GM21423 (cell line): ENCODE measurements at regions not wholly inside any gene's neighbourhood (a gene's known extent, or its start where the extent isn't known, plus 50 kb on each side); places are given as distances from the start of the nearest gene placed in this dataset.
"Not testable (repeated sequence)": the region's sequence is repeated elsewhere in the genome, so short reads cannot be mapped to it uniquely, and the experiment has no call there.

Source experiments
- ATAC-seq: cut with Tn5 transposase; IDR thresholded peaks from one replicate; pipeline ENCODE4 v1.9.1; 2021; ENCODE audit warnings: mild to moderate bottlenecking, moderate library complexity; ENCODE audit not compliant: unreplicated experiment

DNA sequence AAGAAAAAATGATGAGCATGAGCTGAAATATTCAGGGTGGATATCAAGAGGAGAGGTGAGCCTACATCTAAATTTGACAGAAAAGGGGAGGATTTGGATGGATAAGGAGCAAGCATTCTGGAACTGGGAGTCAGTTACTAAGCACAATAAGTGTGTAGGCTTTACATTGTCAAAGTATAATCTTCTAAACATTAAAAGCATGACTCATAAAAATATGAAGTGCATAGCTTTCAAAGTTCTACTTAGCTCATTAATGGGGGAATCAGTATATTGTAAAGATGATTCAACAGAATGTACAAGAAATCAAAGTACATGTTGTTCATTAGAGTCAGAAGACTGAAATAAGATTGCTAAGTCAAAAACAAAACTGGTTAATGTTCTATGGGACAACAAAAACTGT lies 248.0 kb upstream of the GAS1 start:
- no peak for ATAC-seq

GRCh38 chr9:87197349-87198130 lies 250.2 kb upstream of the GAS1 start:
- ATAC-seq = no peak

- ATAC-seq = no peak
Observed at GRCh38 chr9:87198716-87199115, 251.4 kb upstream of the GAS1 start.

DNA sequence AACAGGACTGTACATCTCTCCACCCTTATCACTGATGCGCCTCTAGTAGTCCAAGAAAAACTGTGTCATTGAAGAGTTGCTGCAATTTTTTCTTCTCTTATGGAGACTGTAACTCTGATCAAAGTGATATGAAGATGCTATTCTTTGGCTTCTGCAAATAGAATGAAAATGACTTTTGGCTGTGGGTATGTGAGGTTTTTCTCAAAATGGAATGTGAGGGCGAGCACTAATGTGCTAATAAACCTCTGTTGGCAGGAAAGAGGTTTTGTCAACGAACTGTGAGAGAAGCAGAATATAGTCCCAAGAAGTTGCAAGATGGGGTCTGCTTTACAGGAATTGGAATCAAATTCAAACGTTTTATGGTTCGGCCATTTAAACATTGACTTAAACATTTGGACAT lies 252.0 kb upstream of the GAS1 start:
- no peak for ATAC-seq

- ATAC-seq = no peak
Observed at GRCh38 chr9:87199782-87200181, 252.5 kb upstream of the GAS1 start.

GRCh38 chr9:87201351-87201751 lies 254.0 kb upstream of the GAS1 start:
- ATAC-seq = no peak

DNA sequence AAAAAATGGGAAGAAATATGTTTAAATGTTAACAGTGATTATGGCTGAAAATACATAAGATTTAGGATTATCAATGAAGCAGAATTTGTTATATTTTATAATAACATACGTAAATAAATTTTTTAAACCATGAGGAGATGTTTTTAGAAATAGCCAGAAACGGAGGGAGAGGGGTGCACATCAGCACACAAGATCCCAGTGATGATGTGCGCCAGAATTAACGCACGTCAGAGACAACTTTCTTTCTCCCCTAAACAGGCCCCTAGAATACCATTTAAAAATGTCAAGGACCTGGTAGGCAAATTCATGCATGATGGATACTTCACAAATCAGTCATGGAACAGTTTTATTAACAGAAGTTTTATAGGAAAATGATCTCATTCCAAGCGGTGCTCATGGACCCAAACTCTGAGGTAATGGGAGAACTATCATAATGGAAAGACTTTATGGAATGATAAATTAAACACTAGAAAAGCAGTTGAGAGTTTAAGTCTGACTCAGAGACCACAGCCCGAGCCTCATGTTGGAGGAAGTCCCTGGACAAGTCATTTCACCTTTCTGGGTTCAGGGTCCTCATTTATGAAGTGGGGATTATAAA lies 258.9 kb upstream of the GAS1 start:
- ATAC-seq = no peak

DNA sequence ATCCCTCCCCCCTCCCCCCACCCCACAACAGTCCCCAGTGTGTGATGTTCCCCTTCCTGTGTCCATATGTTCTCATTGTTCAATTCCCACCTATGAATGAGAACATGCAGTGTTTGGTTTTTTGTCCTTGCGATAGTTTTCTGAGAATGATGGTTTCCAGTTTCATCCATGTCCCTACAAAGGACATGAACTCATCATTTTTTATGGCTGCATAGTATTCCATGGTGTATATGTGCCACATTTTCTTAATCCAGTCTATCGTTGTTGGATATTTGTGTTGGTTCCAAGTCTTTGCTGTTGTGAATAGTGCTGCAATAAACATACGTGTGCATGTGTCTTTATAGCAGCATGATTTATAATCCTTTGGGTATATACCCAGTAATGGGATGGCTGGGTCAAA lies 263.4 kb upstream of the GAS1 start:
- not testable (repeated sequence) for ATAC-seq

DNA sequence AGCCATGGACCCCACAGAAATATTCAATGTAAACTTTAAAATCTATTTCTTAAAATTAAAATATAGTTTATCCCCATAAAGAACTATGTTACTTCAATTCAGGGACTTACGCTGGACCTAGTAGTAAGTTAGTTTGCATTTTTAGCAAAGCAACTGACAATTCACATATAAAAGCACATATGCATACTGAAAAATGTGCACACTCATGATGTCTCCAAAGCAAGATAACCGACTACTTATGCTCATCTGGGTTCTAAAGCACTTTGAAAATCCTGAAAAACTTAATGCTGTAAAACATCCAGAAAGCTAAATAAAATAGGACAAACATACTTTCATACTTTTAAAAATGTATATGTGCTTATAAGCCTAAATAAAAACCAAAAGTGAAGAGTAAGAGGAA lies 264.4 kb upstream of the GAS1 start:
- no peak for ATAC-seq

- no peak for ATAC-seq
Observed at GRCh38 chr9:87212605-87213021, 265.3 kb upstream of the GAS1 start.

GRCh38 chr9:87213948-87214347 lies 266.6 kb upstream of the GAS1 start:
- no peak for ATAC-seq

- ATAC-seq = no peak
Observed at GRCh38 chr9:87214991-87215390, 267.7 kb upstream of the GAS1 start.

- ATAC-seq = no peak
Observed at GRCh38 chr9:87216036-87216435, 268.7 kb upstream of the GAS1 start.

- no peak for ATAC-seq
Observed at GRCh38 chr9:87216897-87217455, 269.7 kb upstream of the GAS1 start.

- no peak for ATAC-seq
Observed at GRCh38 chr9:87223392-87224246, 274.0 kb upstream of the DAPK1 start.

- ATAC-seq = no peak
Observed at GRCh38 chr9:87226896-87227295, 270.8 kb upstream of the DAPK1 start.

DNA sequence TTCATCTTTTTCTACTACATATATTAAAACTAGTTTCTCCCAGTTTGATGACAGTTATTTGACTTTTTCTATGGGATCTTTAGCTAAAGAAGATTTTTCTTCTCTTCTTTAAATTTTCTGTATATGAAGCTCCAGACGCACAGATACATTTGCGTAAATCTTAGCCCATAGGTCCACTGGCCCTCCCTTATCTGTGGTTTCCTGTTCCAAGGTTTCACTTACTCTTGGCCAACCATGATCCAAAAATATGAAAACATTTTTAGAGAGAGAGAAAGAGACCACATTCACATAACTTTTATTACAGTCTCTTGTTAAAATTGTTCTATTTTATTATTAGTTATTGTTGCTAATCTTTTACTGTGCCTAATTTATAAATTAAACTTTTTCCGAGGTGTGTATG lies 270.2 kb upstream of the DAPK1 start:
- no peak for ATAC-seq

- ATAC-seq = no peak
Observed at GRCh38 chr9:87229108-87229507, 268.6 kb upstream of the DAPK1 start.

GRCh38 chr9:87233431-87233830 lies 264.2 kb upstream of the DAPK1 start:
- ATAC-seq = no peak

DNA sequence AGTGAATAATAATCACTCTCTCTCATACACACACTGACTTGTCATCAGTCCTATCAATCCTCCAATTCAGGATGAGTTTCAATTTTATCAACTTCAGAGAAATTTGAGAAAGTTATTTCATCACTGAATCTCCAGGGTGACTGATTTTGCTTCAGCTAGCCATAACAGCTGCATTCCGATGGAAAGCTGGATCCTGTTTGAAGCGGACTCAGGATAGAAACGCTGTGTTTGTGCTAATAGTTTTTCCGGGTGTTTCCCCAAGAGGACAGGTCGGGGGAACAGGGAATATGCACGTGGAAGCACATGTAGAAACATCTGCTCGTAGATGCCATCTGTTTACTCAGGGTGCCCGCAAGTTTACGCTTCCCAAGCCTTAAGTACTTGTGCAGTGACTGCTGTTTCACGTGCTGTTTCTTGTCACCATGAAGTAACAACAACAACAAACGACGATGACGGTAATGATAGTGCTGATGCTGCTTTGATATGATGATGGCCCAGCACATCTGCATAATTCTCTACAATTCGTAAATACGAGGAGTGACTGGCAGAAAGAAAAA lies 263.7 kb upstream of the DAPK1 start:
- ATAC-seq = no peak

- no peak for ATAC-seq
Observed at GRCh38 chr9:87234854-87235253, 262.8 kb upstream of the DAPK1 start.
